ENCODE measurements at regions not wholly inside any gene's neighbourhood (a gene's known extent, or its start where the extent isn't known, plus 50 kb on each side); places are given as distances from the start of the nearest gene placed in this dataset.

GRCh38 chr21:43305811-43306311 is 121.1 kb downstream of the SIK1 start:
- TF ChIP-seq CTCF (conservative IDR thresholded peaks at IDR 0.05; ENCODE audit: low read depth, low read length), result no peak
- no peak for TF ChIP-seq EZH2 (IDR thresholded peaks at IDR 0.05; ENCODE audit: low read length, unreplicated experiment)
- no peak for TF ChIP-seq EZH2phosphoT487 (IDR thresholded peaks at IDR 0.05; ENCODE audit: borderline replicate concordance, low read length)
